ENCODE measurements at regions not wholly inside any gene's neighbourhood (a gene's known extent, or its start where the extent isn't known, plus 50 kb on each side); places are given as distances from the start of the nearest gene placed in this dataset.

DNA sequence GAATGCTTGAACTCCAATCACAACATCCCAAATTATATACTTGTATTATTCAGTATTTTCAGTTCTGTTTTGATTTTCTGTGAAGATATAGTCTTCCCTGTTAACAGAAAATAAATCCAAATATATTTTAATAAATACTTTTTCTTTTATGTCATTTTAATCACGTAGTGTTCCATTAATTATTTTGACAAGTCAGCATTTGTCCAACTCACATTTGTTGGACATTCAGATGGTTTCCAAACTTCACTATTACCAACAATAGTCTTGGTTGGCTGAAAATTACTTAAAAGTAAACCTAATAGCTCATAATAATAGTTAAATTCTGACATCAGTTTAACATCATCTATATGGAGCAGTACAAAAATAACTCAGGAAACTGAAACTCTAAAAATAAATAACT, 60.7 kb upstream of the SPANXD start:
- no peak for DNase-seq

DNA sequence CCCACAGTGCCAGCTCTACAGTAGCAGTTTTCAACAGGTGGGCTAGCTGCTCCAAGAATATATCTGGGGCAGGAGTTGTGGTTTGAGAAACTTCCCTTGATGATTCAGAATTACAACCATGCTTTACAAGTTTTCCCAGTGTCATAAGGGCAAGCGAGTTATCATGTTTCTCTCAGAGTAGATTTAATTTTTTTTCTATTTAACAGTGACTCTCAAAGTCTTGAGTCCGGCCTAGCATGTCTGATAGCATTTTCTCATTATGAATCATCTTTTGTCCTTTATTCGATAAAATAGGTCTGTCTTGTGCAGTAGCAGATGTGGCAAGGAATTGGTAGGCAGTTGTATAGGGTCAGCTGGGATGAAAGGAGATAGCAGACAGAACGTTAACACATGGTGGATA, 62.2 kb upstream of the SPANXD start:
- peak; percentile 4 for DNase-seq

DNA sequence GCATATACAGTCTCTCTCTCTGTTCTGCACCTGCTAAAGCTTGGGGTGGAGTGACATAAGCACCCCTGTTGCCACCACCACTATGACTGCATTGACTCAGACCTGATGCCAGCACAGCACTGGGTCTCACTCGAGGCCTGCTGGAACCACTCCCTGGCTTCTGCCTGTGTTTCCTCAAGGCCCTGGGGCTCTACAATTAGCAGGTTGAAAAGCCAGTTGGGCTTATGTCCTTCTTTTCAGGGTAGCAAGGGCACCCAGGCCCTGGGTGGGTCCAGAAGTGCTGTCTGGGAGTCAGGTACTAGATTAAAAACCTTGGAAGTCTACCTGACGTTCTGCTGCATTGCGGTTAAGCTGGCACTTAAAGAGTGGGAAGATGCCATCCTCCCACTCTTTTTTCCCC, 50.5 kb upstream of the MAGEC3 start:
- no peak for DNase-seq
